SU-DHL-6 (cell line): ENCODE measurements at regions not wholly inside any gene's neighbourhood (a gene's known extent, or its start where the extent isn't known, plus 50 kb on each side); places are given as distances from the start of the nearest gene placed in this dataset.

Source experiments
- H2AFZ ChIP-seq: fragments of 200-600 bp; sonication (generic); 2 replicates; pipeline ENCODE4 v1.6.1; 2014; ENCODE audit warnings: low read depth, mild to moderate bottlenecking, moderate library complexity, mixed read lengths, antibody characterized with exemption, low read length; ENCODE audit not compliant: severe bottlenecking
- H3F3A ChIP-seq: fragments of 200-600 bp; shearing (Covaris generic); 2 replicates; pipeline ENCODE4 v1.6.0; 2016; ENCODE audit warnings: antibody characterized with exemption, mild to moderate bottlenecking; ENCODE audit not compliant: insufficient read depth
- H3K27ac ChIP-seq: fragments of 200-600 bp; sonication (generic); 2 replicates; pipeline ENCODE4 v1.5.1; 2016; ENCODE audit warnings: low read depth, mild to moderate bottlenecking, low read length, moderate library complexity, mixed read lengths
- H3K27me3 ChIP-seq: fragments of 200-600 bp; sonication (generic), shearing (Covaris generic); 2 replicates; pipeline ENCODE4 v1.6.0; 2014; ENCODE audit warnings: mild to moderate bottlenecking, low read length
- H3K36me3 ChIP-seq: fragments of 200-600 bp; sonication (generic); 2 replicates; pipeline ENCODE4 v1.6.1; 2014; ENCODE audit warnings: mild to moderate bottlenecking, low read length, mixed read lengths
- H3K4me2 ChIP-seq: fragments of 300-600, 200-600 bp; shearing (Covaris generic), sonication (generic); 2 replicates; pipeline ENCODE4 v1.6.0; 2014; ENCODE audit warnings: low read length, low read depth, mild to moderate bottlenecking; ENCODE audit not compliant: poor library complexity, severe bottlenecking
- H3K4me3 ChIP-seq: fragments of 200-600 bp; sonication (generic); 2 replicates; pipeline ENCODE4 v1.5.1; 2014; ENCODE audit warnings: antibody characterized with exemption, low read length, mild to moderate bottlenecking, mixed read lengths; ENCODE audit not compliant: insufficient read depth, poor library complexity, severe bottlenecking
- H3K79me2 ChIP-seq: fragments of 200-600 bp; sonication (generic); 2 replicates; pipeline ENCODE4 v1.6.1; 2014; ENCODE audit warnings: mild to moderate bottlenecking, low read length, moderate library complexity; ENCODE audit not compliant: insufficient read depth
- H3K9ac ChIP-seq: fragments of 200-600 bp; sonication (generic); 2 replicates; pipeline ENCODE4 v1.7.0; 2014; ENCODE audit warnings: mild to moderate bottlenecking, low read length
- H3K9me2 ChIP-seq: fragments of 200-600 bp; sonication (generic); replicated peaks from 2 replicates; pipeline ENCODE4 v1.6.1; 2014; ENCODE audit warnings: low read length; ENCODE audit not compliant: insufficient read depth
- H3K9me3 ChIP-seq: fragments of 200-600 bp; sonication (generic); 2 replicates; pipeline ENCODE4 v1.6.1; 2014; ENCODE audit warnings: low read length, mixed read lengths; ENCODE audit not compliant: insufficient read depth
- H4K20me1 ChIP-seq: fragments of 200-600 bp; sonication (generic); 2 replicates; pipeline ENCODE4 v1.6.1; 2014; ENCODE audit warnings: low read depth, mild to moderate bottlenecking, antibody characterized with exemption, low read length, moderate library complexity, mixed read lengths
- EZH2phosphoT487 ChIP-seq: fragments of 200-600 bp; sonication (generic), shearing (Covaris generic); conservative IDR thresholded peaks from 2 replicates; pipeline ENCODE4 v1.6.1; 2018; ENCODE audit warnings: mild to moderate bottlenecking, antibody characterized with exemption, low read length, moderate library complexity, mixed read lengths
- TF ChIP-seq, protein P1 (sequence below): fragments of 200-600 bp; sonication (generic); IDR thresholded peaks from one replicate; pipeline ENCODE4 v1.5.1; 2017; ENCODE audit warnings: antibody characterized with exemption, mild to moderate bottlenecking, low read length, moderate library complexity; ENCODE audit not compliant: insufficient read depth, poor library complexity, severe bottlenecking

DNA sequence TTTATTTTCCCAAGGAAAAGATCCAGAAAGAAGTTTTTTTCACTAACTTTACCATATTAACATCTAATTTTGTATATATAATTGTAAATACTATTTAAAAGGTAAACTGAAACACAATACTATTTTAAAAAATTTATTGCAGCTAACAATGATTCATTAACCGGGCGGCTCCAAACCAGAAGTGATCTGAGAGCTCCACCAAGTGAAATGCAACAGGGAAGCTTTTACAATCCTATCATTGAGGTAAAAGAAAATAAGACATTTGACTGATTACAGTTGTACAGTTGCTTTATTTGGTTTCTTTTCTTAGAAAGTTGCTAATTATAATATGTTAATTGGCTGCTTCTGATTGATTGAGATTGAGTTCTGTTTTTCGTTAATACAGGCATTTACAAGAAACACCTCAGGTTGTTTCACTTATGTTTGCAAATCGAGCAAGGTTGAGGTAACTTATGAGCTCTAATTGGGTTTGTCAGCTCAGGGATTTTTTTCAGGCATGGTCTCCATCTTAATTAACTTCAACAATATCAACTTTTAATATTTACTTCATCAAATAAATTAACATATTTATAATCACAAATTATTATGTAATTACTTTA lies 220.2 kb upstream of the UGT8 start:
- H3K9me3 ChIP-seq: no peaks in the 10 kb centered on the region

DNA sequence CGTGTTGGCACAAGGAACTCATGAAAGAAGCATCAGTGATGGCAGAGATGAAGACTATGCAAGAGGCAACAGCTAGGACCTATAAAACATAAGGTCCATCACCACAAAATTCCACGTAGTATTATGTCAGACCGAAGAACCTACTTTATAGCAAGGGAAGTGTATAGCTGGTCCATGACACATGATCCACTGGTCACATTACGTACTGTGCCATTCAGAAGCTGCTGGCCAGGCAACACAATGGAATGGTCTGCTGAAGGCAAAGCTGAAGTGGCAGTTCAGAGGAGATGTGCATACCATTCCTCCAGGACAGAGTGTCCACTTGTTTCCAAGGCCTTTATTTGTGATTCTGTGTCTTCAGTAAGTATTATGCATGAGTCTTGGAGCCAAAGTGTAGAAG lies 215.5 kb upstream of the UGT8 start:
- H3K4me2 ChIP-seq: no peak overlapping the region
- H3K9ac ChIP-seq: no peak overlapping the region
- H3K27ac ChIP-seq: no peak overlapping the region
- no peak overlapping the region for H2AFZ ChIP-seq
- no peaks in the 10 kb centered on the region for H3K9me2 ChIP-seq
- H3K36me3 ChIP-seq: no peaks in the 10 kb centered on the region
- no peaks in the 10 kb centered on the region for H3K27me3 ChIP-seq
- no peaks in the 10 kb centered on the region for H3K79me2 ChIP-seq
- H3K4me3 ChIP-seq: no peak overlapping the region
- no peaks in the 10 kb centered on the region for H4K20me1 ChIP-seq
- H3K9me3 ChIP-seq: no peaks in the 10 kb centered on the region
- H3F3A ChIP-seq: no peaks in the 10 kb centered on the region
- TF ChIP-seq, protein P1, sequence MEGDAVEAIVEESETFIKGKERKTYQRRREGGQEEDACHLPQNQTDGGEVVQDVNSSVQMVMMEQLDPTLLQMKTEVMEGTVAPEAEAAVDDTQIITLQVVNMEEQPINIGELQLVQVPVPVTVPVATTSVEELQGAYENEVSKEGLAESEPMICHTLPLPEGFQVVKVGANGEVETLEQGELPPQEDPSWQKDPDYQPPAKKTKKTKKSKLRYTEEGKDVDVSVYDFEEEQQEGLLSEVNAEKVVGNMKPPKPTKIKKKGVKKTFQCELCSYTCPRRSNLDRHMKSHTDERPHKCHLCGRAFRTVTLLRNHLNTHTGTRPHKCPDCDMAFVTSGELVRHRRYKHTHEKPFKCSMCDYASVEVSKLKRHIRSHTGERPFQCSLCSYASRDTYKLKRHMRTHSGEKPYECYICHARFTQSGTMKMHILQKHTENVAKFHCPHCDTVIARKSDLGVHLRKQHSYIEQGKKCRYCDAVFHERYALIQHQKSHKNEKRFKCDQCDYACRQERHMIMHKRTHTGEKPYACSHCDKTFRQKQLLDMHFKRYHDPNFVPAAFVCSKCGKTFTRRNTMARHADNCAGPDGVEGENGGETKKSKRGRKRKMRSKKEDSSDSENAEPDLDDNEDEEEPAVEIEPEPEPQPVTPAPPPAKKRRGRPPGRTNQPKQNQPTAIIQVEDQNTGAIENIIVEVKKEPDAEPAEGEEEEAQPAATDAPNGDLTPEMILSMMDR: no peak
- TF ChIP-seq EZH2phosphoT487: no peak

More for the DNA sequence above, 220.2 kb upstream of the UGT8 start:
- Histone ChIP-seq H3K27me3 (no peaks in the 10 kb centered on the region), H3K27ac (no peak overlapping the region), H3K9ac (no peak overlapping the region), H3K4me2 (no peak overlapping the region), H4K20me1 (no peaks in the 10 kb centered on the region), H3K36me3 (no peaks in the 10 kb centered on the region), H3K79me2 (no peaks in the 10 kb centered on the region), H3F3A (no peaks in the 10 kb centered on the region), H3K9me2 (no peaks in the 10 kb centered on the region), H2AFZ (no peak overlapping the region), H3K4me3 (no peak overlapping the region)
- no peak for TF ChIP-seq EZH2phosphoT487
- TF ChIP-seq, protein P1: no peak

DNA sequence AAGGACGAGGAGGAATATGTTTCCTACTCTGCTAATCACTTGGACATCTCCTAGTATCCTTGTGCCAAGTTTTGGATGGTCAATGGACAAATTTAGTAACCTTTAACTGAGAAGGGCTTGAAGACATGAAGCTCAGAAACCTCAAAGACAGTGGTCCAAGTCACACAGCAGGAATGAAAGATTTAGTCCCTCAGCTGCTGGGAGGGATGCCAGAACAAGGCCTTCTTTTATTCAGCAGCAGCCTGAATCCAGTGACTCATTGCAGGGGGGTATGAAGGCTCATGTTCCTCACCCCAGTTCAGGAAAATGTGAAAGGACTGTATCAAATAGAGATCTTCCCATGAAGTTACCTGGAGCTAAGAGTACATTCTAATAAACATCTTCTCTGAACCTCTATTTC lies 214.9 kb upstream of the UGT8 start:
- Histone ChIP-seq H2AFZ (no peak overlapping the region), H3K9ac (no peak overlapping the region), H3K27ac (no peak overlapping the region), H3K79me2 (no peaks in the 10 kb centered on the region), H3K9me3 (no peaks in the 10 kb centered on the region), H3K36me3 (no peaks in the 10 kb centered on the region), H3F3A (no peaks in the 10 kb centered on the region), H3K4me3 (no peak overlapping the region), H3K4me2 (no peak overlapping the region), H3K27me3 (no peaks in the 10 kb centered on the region), H3K9me2 (no peaks in the 10 kb centered on the region), H4K20me1 (no peaks in the 10 kb centered on the region)
- TF ChIP-seq EZH2phosphoT487: no peak
- TF ChIP-seq, protein P1: no peak
